SHP77 (cell line): ENCODE measurements at regions not wholly inside any gene's neighbourhood (a gene's known extent, or its start where the extent isn't known, plus 50 kb on each side); places are given as distances from the start of the nearest gene placed in this dataset.

Source experiments
- DNase-seq, 2 experiments: peaks; one replicate each; lab custom pipeline; 2025; lab: John Stamatoyannopoulos, UW

GRCh38 chr1:106879538-106879937 is 176.9 kb upstream of the PRMT6 start:
- DNase-seq = peak in 1 of 2 experiments; percentile 15

GRCh38 chr1:106880226-106880625 is 176.2 kb upstream of the PRMT6 start:
- no peak for DNase-seq

DNA sequence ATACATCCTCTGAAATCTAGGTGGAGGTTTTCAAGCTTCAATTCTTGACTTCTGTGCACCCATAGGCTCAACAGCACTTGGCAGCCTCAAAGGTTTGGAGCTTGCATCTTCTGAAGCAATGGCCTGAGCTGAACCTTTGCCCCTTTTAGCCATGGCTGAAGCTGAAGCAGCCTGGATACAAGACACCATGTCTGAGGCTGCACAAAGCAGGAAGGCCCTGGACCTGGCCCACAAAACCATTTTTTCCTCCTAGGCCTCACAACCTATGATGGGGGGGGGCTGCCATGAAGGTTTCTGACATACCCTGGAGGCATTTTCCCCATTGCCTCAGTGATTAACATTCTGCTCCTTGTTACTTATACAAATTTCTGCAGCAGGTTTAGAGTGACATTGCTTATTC is 173.3 kb upstream of the PRMT6 start:
- DNase-seq = no peak

GRCh38 chr1:106889059-106889458 is 167.4 kb upstream of the PRMT6 start:
- no peak for DNase-seq

DNA sequence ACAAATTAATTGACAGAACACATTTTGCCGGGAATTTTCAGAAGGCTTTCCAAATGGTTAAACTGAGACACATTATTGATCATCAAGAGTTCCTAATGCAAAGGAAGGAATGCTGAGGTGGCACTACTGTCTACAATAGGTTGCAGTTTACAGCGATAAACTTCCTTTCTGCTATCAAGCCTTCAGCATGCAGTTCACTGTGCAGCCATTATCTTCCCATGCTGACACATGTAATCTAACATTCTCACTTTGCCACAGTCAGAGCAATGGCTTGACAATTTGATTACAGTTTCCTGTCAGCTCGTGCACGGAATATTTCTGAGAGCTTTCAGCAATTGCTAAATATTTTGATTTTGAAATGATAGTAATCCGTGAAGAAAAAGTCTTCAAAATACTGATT is 166.9 kb upstream of the PRMT6 start:
- no peak for DNase-seq

DNA sequence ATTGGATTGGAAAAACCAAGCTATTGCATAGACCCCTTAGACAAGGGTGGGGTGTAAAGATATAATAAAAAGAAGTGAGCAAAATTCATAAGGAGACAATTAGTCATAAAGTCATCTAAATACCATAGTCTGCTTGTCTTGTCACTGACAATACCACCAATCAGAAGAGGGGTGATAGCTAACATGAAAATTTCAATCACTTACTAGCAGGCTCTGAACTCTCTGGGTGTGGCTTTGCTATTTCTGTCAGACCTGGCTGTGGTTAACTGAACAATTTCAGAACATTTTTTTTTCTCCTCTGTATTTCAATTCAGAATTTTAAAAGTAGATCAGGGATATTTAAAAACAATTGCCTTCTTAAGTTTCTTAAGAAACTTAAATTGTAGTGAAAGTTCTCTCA is 158.5 kb upstream of the PRMT6 start:
- no peak for DNase-seq

GRCh38 chr1:106899644-106900043 is 156.8 kb upstream of the PRMT6 start:
- no peak for DNase-seq

GRCh38 chr1:106907795-106908194 is 148.7 kb upstream of the PRMT6 start:
- DNase-seq = peak in 1 of 2 experiments; percentile 2

DNA sequence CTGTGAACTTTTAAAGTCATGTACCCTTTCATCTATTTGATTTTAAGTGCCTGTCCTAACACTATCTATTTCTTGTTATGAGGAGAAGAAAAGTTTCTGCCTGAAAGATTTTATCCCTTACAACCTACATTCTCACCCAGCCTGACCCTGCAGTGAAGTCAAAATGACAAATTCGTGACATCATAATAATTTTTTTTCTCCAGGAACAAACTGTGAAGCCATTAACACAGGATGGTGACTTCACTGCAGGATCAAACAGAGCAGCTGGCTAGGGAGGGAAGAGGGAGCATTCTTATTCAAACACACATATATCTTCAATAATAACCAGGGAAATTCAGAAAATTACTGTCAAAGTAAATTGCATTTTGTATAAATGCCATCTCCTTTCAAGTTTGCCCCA is 147.8 kb upstream of the PRMT6 start:
- DNase-seq = no peak

DNA sequence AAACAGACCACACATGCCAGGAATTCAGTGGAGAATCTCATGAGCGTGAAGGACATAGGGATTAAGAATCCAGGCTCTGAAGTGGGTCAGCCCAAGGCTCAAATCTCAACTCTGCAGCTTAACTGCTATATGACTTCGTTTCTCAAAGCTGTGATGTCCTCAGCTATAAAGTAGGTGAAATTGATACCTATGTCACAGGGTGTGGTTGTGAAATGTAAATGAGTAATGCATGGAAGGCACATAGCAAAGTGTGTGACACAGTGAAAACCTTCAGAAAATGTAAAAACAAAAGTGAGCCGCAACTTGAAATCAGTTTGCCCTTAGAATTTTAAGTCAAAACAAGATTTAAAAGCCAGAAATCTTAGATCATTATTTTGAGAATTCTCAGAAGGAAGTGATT is 145.7 kb upstream of the PRMT6 start:
- no peak for DNase-seq

- no peak for DNase-seq
Observed at GRCh38 chr1:106912131-106912530, 144.3 kb upstream of the PRMT6 start.

DNA sequence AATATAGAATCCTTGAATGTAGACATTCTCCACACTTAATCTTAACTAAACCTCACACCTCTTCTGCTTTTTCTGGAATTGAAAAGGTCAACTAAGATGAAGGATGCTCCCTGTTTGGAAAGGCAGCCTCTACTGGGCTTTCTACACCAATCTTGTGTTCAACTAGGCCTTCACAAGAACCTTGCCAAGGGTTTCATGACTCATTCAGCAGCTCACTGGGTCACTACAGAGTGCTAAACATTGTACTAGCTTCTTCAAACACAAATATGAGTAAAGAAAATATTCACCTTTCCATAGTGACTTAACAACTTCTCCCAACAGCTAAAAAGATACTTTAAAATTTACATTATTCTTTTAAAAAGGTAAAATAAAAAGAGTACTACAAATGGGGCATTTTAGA is 135.3 kb upstream of the PRMT6 start:
- no peak for DNase-seq

DNA sequence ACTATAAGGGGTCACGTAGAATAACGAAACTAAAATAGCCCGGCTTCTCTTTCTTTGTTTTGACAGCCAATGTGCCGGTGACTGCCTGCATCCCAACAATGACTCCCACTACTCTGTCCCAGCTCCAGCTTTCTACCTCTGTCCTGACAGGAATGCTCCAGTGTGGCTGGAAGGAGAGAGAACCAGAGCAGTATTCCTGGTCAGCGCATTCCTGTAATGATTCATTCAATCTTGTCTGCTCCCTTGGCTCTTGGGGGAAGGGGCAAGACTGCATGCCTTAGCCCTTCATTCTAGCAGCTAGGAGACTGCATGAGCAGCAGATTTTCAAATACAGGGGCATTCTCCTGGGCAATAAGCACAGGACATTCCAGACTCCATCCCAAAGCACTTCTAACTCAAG is 132.1 kb upstream of the PRMT6 start:
- DNase-seq = no peak

DNA sequence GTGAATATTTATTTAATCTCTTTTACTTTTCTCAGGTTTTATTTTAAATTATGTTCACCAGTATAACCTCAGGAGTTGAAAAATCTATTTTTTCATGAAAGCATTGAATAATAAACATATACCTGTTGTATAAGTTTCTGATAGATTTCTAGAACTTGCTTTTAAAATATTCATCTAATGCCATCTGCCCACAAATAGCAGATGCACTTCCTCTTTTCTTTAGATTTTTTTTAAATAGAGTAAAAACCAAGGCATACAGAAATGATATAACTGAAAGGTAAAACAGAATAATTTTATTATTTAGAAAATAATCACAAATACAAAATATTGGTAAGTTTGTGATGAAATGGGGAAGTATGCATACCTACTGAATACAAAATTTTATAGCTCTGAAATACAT is 130.7 kb upstream of the PRMT6 start:
- DNase-seq = no peak

- DNase-seq = no peak
Observed at GRCh38 chr1:106926803-106927582, 129.5 kb upstream of the PRMT6 start.

DNA sequence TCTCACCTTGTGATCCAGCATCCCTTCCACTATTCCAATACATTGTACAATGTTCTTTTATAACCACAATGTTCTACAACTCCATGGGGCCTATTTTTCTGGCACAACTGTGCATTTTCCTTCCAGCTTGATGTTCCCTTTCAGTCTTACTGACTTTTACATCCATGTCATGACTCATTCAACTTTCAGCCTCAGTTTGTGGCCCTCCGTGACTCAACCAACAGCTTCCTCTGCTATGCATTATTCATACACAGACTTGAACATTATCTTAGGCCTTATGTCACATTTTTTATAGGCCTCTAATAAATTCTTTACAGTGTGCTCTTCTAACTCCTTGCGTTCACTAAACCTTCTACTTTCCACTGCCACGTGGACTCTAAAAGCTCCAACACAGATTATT is 119.4 kb upstream of the PRMT6 start:
- no peak for DNase-seq

- DNase-seq = peak; percentile 2 to 17
Observed at GRCh38 chr1:106944721-106945120, 111.8 kb upstream of the PRMT6 start.

DNA sequence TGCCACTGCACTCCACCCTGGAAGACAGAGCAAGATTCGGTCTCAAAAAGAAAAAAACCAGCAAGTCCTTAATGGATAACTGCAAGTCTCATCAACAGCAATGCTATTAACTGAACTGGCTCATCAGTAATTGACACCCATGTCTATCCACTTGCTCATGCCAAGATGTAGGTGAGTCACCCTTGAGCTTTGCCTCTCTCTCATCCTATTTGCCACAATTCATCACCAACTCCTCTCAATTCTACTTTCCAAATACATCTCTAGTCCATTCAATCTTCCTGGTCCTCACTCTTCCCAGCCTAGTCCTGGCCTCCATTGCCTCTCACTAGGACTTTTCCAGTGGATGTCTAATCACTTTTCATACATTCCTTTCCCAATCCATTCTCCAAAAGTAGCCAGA is 103.7 kb upstream of the PRMT6 start:
- no peak for DNase-seq

GRCh38 chr1:106954661-106955229 is 101.7 kb upstream of the PRMT6 start:
- no peak for DNase-seq

DNA sequence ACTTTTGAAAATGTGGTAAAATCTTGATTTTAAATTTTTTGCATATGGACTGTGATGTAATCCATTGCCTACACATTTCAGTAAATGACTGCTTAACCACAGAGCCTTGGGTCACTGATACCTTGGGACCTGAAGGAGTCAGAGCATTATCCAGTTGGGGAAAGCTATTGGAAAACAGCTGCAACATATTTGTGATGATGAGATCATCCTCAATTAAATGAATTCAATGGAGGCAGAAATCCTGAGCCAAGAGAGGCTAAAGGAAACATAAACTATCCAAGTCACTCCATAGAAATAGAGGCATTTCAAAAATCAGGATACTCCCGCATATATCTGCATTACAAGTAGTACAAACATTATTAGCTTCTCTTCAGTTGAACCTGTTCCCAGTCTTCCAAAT is 99.8 kb upstream of the PRMT6 start:
- no peak for DNase-seq

DNA sequence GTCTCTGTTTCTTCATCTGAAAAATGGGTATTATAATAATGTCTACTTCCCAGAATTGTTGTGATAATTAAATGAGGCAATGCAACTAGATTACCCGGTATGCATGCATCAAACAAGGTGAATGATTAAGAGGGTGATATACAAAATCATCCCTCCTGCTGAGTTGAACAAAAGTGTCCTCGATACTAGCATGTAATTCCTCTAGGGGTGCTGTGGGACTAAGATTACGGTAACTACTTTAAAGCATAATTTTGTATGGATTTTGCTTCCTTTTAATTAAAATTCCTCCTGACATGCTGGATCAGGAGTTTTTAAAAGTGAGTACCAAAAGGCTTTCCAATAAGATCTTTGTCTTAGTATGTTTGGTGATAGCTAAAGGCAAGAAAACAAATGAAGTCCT is 98.7 kb upstream of the PRMT6 start:
- no peak for DNase-seq

GRCh38 chr1:106960412-106960811 is 96.1 kb upstream of the PRMT6 start:
- no peak for DNase-seq

GRCh38 chr1:106961646-106962045 is 94.8 kb upstream of the PRMT6 start:
- DNase-seq = no peak

DNA sequence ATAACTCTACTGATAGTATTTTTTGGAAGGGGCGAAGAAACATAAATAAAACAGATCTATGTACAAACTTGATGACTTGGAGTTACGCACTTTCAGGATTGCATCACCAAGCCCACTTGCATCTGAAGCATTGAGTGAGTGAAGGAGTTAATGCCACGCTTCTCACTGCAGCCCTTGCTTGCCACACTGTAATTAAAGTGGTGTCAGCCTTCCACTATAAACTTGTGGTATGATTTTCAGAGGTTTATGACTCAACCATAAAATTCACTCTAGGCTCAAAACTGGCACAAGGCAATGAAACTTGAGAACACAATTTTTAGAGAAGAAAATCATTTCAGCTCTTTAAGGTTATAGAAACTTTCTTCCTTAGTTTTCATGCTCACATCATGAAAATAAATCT is 93.9 kb upstream of the PRMT6 start:
- no peak for DNase-seq
